GM18519 (cell line): ENCODE measurements at regions not wholly inside any gene's neighbourhood (a gene's known extent, or its start where the extent isn't known, plus 50 kb on each side); places are given as distances from the start of the nearest gene placed in this dataset.

Experiments
- ATAC-seq: cut with Tn5 transposase; IDR thresholded peaks from one replicate; pipeline ENCODE4 v1.9.1; 2021; ENCODE audit warnings: mild to moderate bottlenecking, moderate library complexity; ENCODE audit not compliant: unreplicated experiment, low FRiP score

DNA sequence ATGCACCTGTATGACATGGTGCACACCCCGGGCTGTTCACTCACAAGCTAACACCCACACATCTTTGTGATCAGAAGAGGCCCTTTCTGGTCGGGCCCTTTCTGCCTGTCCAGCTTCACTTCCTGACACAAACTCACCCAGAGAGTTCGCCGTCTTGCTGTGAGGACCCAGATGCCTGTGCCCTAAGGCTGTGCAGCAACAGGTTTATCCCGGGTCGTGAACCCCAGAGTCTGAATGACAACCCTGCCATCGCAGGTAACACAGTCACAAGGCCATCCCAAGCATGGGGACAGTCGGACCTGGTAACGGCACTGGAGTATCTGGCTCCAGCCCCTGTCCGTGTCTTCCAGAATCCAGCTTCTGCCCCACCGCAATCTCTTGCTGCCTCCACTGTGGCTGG lies 235.1 kb downstream of the BUD13 start:
- ATAC-seq, result no peak

DNA sequence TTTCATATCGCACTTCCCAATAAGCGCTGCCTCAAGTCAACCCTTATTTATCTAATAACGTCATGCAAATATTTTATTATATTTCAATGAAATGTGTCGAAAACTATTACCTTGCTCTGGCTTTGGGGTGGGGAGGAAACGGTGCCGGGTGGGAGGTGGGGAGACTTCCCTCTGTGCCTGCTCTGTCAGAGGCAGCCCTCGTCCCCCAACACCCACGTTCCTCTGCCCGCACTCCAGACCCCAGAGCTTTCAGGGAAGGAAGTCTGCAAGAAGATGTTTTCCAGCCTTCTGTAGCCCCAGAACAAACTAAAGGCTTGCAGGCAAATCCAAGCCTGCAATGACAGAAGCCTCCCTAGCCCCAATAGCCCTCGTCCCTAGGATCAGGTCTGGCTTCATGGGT lies 235.7 kb downstream of the BUD13 start:
- ATAC-seq, result no peak

DNA sequence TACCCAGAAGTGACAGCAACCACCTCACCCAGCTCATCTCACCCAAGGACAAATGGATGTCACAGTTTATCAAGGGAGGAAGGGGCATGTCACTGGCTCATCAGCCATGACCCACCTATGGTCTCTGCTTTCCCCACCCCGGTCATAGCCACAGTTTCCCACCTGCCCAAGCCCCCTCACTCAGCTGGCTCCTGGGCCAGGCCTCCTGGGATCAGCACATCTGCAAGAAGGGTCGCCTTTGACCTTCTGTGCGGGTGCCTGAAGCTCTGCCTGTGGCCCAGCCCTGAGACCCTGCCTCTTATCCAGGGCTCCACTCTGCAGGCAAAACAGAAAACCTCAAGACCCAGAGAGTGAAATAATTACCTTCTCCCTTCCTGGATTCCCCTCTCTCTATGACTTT lies 236.4 kb downstream of the BUD13 start:
- no peak for ATAC-seq

DNA sequence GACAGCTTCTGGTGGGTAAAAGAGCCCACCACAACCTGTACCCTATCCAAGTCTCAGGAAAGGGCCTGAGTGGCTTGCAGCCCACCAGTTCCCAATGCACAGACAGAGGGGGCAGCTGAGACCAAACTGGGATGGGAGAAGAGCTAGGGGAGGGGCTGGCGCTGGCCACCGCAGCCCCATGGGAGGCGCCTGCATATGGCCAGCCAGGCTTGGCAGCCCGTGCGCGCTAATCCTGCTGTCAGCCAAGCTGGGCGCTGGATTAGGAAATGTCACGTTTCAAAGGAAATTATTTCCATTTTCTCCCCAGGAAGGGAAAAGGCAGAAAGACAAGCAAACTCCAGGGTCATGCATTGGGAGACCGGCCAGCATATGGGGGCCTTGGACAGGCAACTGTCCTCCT lies 236.8 kb downstream of the BUD13 start:
- ATAC-seq, result no peak

DNA sequence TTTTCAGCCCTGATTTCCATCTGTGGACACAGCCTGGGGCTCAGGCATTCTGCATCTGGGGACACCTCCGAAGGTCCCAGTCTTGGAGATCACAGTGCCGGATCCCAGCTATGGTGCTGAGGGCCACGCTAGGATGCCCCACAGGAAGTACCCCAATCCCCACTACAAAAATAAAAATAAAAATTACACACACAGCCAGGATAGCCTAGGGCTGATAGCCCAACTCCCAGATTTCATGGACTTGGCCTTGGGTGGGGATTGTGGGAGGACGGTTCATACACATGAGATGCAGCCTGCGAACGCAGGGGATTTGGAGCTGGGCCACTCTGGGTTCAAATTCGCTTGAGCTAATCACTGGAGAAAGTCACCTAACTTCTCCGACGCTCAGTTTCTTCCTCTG lies 237.7 kb downstream of the BUD13 start:
- ATAC-seq, result no peak

DNA sequence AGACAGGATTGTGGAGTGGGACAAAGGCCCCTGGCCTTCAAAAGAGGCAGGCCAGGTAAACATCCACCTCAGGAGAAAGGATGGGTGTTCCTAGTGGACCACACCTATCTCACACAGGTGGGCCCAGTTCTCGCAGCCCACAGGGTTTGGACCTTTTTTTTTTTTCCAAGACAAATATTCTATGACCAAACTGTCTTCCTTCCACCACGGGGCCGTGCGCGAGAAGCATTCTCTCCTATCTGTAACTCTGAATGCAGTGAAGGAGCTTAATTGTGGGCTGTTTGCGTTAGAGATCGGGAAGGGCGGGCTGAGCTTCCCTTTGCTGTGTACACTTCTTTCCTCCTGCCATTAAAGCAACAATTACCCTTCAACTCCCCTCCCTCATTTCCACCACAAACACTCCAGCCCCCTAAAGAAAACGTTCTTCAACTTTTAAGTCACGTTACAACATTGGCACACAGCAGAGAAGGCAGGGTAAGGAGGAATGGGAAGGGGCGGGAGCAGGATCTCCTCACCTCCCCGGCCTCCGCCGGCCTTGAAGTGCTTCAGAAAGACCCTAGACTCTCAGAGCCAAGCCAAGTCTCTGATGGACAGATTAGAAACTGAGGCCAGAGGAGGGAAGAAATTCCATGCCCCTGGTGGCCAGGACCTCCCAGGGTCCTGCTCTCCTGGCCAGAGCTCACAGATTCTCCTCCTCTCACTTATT lies 238.4 kb downstream of the BUD13 start:
- no peak for ATAC-seq

DNA sequence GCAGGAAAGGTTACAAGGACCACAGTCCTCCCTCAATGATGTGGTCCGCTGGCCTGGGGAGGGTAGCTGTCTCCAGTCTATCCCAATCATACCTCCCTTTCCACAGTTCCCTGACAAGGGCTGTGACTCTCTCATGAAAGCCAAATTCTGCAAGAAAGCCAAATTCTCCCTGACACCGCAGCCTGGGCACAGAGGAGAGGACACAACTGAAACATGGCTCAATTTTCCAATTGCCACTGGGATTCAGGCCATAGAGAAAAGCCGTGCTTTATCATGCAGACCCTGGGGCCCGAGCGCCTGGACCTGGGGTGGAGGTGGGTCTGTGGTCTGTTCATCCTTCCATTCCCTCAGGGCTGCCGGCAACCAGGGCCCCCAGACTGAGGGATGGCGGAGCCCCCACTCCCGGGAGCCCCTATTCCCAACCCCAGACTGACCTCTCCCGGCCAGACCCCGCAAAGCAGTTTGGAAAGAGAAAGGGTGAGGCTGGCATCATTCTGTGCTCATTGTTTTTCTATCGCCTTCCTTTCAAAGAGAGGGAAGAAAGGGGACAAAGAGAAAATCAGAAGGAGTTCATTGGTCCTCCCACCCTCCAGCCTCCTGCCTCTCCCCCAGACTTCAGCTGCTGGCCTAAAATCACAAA lies 239.5 kb downstream of the BUD13 start:
- no peak for ATAC-seq

DNA sequence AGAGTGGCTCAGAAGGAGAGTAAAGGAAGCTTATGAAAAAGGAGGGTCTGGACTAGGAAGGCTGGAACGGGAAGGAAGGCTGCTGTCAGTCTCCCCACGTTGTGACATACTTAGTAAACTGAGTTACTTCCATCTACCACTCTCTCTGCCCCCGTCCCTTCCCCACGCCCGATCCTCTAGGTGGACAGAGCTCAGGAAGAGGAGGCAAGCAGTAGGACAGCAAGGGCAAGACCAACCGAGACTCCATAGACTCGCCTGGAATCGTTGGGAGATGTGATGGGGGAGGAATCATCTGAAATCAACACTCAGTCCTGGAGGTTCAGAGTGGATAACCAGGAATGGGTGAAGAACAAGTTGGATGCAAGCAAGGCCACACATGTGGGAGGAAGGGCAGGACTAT lies 240.7 kb downstream of the BUD13 start:
- ATAC-seq, result no peak

DNA sequence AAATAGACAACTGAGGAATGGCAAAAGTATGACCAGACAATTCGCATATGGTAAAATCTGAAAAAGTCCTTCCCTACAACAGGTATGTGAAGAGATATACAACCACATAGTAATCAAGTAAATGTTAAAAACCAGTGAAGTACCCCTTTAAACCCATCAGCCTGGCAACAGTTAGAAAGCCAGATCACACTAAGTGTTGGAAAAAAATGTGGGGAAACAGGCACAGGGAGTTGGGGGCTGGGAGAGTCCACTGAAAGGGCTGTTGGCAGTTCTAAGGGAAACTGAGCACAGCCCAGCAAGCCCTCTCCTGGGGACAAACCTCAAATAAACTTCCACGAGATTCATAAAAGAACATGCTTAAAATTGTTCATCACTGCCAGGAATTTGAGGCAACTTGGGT lies 242.1 kb downstream of the BUD13 start:
- ATAC-seq, result no peak

DNA sequence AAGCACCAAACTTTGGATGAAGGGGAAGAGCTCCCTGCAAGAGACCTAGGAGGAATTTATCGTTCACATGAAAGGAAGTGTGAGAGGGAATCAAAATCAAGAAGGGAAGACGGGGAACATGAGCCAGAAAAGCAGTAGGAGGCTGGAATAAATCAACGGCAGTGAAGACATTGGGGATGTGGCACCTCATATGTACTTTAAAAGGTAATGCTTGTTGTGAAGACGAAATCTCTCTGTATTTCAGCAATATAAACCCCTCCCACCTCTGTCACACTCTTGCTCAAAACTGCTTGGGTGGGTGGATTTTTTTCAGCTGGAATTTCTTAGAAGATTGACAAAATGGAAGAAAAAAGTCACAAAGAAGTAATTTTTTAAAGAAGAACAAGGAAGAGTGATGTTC lies 243.5 kb downstream of the BUD13 start:
- no peak for ATAC-seq

DNA sequence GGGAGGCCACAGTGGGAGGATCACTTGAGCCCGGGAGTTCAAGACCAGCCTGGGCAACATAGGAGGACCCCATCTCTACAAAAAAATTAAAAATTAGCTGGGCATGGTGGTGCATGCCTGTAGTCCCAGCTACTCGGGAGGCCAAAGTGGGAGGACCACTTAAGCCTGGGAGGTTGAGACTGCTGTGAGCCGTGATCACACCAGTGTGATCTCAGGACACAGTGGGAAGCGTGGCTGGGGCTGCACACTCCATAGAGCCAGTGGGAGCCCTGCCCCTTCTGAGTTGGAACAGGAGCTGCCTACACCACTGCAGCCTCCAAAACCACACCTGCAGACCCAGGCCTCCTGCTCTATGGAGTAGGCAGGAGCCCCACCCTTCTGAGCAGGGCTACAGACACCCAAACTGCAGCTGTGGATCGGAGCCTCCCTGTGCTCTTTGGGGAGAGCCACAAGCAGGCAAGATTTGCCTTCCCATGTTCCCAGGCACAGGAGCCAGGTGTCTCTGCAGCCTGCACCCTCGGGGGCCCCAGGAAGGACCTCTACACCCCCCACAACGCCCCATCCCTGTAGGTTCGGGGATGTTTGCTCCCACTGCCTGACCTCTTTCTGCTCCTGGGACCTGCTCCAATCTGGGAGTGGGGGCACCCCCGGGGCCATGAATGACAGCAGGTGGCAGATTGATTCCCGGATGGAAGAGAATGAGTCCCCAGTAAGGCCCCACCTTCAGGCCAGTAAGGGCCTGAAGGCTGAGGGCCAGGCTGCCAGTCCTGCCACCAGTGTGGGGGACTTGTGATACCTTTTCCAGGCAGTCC lies 245.4 kb downstream of the BUD13 start:
- no peak for ATAC-seq

DNA sequence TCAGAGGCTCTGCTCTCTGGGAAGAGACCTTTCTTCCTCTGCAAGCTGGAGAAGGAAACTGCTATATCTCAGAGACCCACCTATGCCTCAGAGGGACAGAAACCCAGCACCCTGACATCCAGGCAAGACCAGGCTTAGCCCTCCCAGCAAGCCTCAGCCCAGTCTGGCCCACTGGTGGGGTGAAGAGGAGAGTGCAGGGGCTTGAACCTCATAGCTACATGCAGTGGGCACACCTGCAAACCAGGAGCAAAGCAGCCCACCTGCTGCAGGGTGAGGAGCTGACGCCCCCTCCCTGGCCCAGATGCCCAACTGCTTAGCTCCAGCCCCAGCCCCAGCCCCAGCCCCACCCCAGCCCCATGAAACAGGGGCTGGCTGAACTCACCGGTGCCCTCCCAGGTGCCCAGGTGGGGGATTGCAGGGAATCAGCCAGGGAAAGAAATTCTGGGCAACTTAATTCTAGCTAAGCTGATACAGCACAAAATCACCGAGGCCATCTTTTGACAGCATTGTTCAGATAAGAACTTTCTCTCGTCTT lies 246.8 kb downstream of the BUD13 start:
- no peak for ATAC-seq

DNA sequence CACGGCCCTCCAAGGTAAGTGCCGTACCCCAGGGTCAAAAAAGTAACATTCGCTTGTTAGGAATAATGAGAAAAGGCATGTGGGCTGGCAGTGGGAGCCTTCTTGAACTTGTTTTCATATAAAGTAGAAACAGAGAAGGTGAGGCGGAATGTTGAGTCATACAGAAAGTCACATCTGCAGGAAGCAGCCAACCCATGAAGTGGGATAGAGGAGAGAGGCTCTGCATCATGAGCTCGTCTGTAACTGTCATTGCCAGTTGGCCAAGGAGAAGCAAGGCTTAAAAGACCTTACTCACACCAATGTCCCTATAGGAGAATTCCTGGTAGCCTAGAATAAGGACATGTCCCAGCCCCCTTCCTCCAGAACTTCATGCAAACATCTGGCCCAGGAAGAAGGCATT lies 253.3 kb downstream of the BUD13 start:
- ATAC-seq, result no peak

DNA sequence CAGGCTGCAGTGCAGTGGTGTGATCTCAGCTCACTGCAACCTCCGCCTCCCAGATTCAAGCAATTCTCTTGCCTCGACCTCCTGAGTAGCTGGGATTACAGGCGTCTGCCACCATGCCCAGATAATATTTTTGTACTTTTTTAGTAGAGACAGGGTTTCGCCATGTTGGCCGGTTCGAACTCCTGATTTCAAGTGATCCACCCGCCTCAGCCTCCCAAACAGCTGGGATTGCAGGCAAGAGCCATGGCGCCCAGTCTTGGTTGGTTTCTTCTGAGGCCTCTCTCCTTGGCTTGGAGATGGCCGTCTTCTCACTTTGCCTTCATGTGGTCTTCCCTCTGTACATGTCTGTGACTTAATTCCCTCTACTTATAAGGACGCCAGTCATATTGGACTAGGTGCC lies 254.6 kb downstream of the BUD13 start:
- no peak for ATAC-seq

DNA sequence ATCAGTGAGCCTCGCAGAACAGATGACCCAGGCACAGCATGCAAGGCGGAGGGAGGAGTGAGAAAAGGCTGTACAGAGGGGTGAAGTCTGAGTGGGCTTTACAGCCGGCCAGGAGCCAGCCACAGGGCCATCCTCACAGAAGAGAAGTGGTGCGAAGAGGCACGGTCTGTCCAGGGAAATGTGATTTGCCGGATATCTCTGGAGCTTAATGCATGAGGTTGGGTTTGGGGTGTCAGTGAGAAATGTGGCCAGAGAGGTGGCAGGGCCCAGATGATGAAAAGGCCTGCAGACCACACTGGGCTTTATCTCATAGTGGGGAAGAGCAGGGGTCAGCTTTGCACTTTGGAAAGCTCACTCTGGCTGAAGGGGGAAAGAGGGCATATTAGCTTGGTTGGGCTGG lies 255.2 kb downstream of the BUD13 start:
- ATAC-seq, result no peak

DNA sequence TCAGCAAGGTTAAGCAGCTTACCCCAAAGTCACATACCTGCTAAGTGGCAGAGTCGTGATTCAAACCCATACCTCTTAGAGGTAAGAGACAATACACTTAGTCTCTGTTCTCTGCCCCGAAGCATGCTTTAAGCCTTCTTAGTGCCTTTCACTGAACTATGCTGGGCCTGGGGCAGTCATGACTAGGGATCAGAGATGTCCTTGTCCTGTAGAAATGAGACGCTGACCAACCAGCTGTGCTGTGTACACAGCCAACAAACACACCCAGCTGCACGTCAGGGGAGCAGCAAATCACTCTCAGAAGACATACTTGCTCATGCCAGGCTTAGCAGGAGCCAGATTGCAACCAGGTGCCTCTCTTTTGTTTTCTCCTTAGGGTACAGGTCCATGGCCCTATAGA lies 255.7 kb downstream of the BUD13 start:
- ATAC-seq, result no peak

DNA sequence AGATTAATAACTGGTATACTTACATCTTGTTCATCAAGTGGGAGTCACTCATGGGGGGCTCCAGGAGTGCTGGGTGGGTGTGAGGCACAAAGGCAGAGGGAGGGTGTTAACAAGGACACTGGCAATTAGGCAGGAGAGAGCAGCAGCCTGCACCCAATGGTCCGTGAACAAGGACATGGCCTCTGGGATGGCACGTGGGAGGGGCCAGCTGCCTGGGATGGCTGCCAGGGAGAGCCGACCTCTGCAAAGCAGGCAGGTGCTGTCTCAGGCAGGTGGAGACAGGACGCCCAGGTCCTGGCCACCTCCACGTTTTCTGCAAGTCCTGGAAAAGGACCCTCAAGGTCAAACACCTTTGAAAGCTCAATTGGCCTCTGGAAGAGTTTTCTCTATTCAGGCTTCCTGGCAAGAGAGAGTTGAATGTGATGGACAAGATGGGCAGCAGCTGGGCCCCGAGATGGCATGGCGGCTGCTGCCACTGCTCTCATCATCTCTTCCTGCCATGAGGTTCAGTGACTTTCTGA lies 257.1 kb downstream of the BUD13 start:
- ATAC-seq, result no peak

DNA sequence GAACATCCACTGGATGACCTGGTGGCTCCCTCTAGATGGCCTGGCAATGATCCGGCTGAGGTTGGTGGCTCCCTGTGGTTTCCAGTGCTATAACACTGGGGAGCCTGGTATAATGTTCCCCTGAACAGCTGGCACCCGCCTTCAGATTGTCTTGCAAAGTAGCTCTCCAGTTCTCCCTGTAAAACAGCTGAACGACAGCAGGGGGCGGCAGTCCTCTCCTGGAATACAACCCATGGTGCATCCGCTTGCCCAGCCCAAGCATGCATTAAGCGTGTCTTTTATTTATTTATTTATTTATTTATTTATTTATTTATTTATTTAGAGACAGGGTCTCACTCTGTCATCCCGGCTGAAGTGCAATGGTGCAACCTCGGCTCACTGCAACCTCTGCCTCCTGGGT lies 258.9 kb downstream of the BUD13 start:
- no peak for ATAC-seq

DNA sequence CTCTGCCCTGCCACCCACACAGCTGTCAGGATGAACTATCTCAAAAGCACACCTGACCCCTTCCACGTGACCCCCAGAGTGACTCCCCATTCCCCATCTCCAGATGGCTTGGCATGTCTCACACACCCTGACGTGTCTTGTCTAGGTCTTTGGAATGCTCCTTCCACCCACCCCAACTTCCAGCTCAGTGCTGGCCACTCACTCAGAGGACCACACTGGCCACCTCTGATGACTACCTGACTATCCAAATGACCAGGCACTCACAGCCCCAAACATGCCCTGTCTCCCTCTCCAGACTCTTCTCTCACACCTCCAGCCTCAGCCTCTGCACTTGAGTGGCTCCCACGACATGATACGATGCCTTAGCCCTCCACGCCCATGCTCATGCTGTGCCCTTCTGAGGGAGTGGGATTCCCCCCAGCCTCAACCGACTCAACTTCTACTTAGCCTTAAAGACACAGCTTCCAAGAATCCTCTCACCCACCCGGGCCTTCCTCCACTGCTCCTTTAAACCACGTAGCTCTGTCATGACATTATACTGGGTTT lies 259.4 kb downstream of the BUD13 start:
- ATAC-seq, result no peak

DNA sequence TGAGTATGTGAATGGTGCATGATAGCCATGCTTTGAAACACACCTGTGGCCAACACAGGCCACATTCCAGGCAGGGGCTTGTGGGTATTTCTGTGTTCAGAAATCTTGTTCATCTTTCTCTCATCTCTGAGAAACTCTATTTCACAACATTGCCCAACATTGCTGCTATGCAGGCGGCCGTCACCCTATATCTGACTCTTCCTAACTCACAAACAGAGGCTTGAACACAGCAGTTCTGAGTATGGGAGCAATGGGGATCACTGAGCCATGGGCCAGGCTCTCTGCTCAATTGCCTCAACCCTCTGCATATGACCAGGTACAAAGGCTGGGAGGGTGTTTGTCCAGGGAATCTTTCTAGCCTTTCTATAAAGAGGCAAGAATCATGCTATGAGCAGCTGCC lies 259.9 kb downstream of the BUD13 start:
- no peak for ATAC-seq

DNA sequence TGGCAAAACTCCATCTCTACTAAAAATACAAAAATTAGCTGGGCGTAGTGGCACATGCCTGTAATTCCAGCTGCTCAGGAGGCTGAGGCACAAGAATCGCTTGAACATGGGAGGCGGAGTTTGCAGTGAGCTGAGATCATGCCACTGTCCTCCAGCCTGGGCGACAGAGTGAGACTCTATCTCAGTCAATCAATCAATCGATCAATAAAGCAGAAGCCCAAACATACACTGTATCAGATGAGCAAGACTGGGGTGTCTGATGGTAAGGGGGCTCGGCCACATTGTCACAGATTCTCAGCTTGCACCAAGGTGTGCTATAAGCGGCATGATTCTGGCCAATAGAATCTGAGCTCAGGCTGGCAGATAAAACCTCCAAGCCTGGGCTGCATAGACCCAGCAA lies 261.1 kb downstream of the BUD13 start:
- ATAC-seq, result no peak
